ENCODE measurements at regions not wholly inside any gene's neighbourhood (a gene's known extent, or its start where the extent isn't known, plus 50 kb on each side); places are given as distances from the start of the nearest gene placed in this dataset.
"Not testable (repeated sequence)": the region's sequence is repeated elsewhere in the genome, so short reads cannot be mapped to it uniquely, and the experiment has no call there.

- no peak for DNase-seq (ENCODE audit: low spot score)
Observed at GRCh38 chr4:106594291-106594952, 225.8 kb upstream of the GIMD1 start.

GRCh38 chr4:106588891-106589290 is 220.3 kb upstream of the GIMD1 start:
- DNase-seq (ENCODE audit: low spot score), result no peak

GRCh38 chr4:106587558-106587957 is 219.0 kb upstream of the GIMD1 start:
- DNase-seq (ENCODE audit: low spot score), result peak; percentile 7

DNA sequence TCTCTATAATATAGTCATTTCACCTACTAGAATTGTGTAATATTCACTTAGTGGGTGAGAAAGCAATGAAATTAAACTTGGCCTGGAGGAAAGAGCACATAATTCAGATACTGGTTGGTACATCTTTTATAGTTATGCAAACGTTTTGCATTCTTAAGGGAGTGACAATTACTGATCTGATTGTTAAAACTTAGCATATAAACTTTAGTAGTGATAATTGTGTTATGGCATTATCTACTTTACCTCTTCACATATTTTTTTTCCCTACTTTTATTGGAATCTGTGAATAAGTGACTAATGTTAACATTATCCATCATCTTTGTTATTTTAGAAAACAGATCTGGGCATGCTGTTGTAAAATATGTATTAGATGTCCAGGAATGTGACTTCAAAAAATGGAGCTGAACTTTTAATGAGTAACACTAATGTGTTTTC is 217.4 kb upstream of the GIMD1 start:
- DNase-seq (ENCODE audit: low spot score), result no peak

- DNase-seq (ENCODE audit: low spot score), result no peak
Observed at GRCh38 chr4:106584337-106584989, 215.9 kb upstream of the GIMD1 start.

DNA sequence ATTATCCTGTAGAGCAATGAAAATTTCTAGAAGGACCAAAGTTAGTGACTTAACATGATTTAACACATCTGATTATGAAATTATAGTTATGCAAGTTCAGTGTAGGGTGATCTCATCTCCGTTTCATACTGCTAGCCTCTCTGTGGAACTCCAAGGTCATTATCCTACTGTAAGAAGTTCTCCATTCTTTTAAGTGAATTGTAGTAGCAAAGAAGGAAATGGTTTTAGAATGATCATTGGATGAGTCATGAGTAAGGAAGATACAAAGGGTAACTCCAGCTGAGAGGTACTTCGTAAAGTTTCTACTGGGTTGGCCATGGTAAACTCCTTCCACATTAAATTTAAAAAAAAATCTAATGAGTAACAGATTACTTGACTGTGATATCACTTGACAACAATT is 215.0 kb upstream of the GIMD1 start:
- DNase-seq (ENCODE audit: low spot score), result peak; percentile 55

GRCh38 chr4:106583108-106583507 is 214.5 kb upstream of the GIMD1 start:
- no peak for DNase-seq (ENCODE audit: low spot score)

GRCh38 chr4:106582103-106582502 is 213.5 kb upstream of the GIMD1 start:
- no peak for DNase-seq (ENCODE audit: low spot score)

- DNase-seq (ENCODE audit: low spot score), result no peak
Observed at GRCh38 chr4:106579236-106579635, 210.7 kb upstream of the GIMD1 start.

- DNase-seq (ENCODE audit: low spot score), result peak; percentile 20
Observed at GRCh38 chr4:106569146-106570031, 200.8 kb upstream of the GIMD1 start.

GRCh38 chr4:106565727-106566126 is 197.1 kb upstream of the GIMD1 start:
- no peak for DNase-seq (ENCODE audit: low spot score)

- DNase-seq (ENCODE audit: low spot score), result not testable (repeated sequence)
Observed at GRCh38 chr4:106563637-106564036, 195.1 kb upstream of the GIMD1 start.

- DNase-seq (ENCODE audit: low spot score), result no peak
Observed at GRCh38 chr4:106551724-106552123, 183.1 kb upstream of the GIMD1 start.

- DNase-seq (ENCODE audit: low spot score), result no peak
Observed at GRCh38 chr4:106548446-106549044, 180.0 kb upstream of the GIMD1 start.

DNA sequence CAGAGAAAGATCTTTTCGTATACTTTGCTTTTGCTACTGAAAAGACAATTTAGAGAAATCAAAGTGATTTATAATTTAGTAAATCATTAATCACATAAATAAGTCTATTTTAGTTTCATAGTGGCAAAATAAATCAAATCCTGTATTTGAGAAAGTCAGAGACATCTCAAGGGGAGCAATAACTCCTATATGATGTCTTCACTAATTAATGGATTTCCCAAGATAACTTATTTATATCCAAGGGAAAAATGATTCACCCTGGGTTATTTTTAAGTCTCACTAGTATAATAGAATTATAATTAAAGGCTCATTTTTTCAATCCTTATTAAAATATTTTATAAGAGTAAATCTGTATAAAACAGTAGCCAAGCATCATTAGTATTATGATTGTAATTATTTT is 177.8 kb upstream of the GIMD1 start:
- no peak for DNase-seq (ENCODE audit: low spot score)

- DNase-seq (ENCODE audit: low spot score), result not testable (repeated sequence)
Observed at GRCh38 chr4:106542609-106543008, 174.0 kb upstream of the GIMD1 start.

- DNase-seq (ENCODE audit: low spot score), result peak; percentile 29
Observed at GRCh38 chr4:106541253-106541652, 172.7 kb upstream of the GIMD1 start.

DNA sequence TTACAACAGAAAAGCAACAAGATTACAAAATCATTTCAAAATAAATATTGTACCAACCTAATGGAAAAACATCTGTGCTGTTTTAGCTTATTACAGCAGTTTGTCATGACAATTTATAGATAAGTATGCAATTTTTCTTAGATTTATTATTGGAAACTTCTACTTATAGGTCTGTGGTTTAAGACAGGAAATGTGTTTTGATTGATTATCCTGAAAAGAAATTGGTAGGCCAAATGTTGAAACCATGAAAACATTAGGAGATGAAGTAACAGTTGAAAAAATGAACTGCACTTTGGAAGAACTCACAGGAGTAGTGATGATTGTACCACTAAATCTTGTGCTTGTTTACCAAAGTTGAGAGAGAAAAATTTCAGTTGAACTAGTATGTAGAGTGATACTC is 162.2 kb upstream of the GIMD1 start:
- DNase-seq (ENCODE audit: low spot score), result no peak

GRCh38 chr4:106530024-106530361 is 161.4 kb upstream of the GIMD1 start:
- no peak for DNase-seq (ENCODE audit: low spot score)

GRCh38 chr4:106529348-106530023 is 160.9 kb upstream of the GIMD1 start:
- DNase-seq (ENCODE audit: low spot score), result no peak

GRCh38 chr4:106527316-106527715 is 158.7 kb upstream of the GIMD1 start:
- no peak for DNase-seq (ENCODE audit: low spot score)

DNA sequence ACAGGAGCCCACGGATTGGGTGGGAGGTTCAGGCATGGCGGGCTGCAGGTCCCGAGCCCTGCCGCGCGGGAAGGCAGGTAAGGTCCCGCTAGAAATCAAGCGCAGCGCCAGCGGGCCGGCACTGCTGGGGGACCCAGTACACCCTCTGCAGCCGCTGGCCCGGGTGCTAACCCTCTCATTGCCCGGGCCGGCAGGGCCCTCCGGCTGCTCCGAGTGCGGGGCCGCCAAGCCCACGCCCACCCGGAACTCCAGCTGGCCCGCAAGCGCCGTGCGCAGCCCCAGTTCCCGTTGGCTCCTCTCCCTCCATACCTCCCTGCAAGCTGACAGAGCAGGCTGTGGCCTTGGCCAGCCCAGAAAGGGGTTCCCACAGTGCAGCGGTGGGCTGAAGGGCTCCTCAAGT is 156.8 kb upstream of the GIMD1 start:
- DNase-seq (ENCODE audit: low spot score), result not testable (repeated sequence)

Data from AG08396 (cell line).